ENCODE measurements at regions not wholly inside any gene's neighbourhood (a gene's known extent, or its start where the extent isn't known, plus 50 kb on each side); places are given as distances from the start of the nearest gene placed in this dataset.

GRCh38 chr10:62636825-62637248 is 167.7 kb upstream of the ADO start:
- TF ChIP-seq CTCF (IDR thresholded peaks at IDR 0.05) (no peak), EZH2 (IDR thresholded peaks at IDR 0.05; ENCODE audit: borderline replicate concordance, insufficient read depth, low read depth, low read length, poor library complexity, severe bottlenecking) (no peak)
